Mesenchymal stem cell (in vitro differentiated cells and primary cell): ENCODE measurements at regions not wholly inside any gene's neighbourhood (a gene's known extent, or its start where the extent isn't known, plus 50 kb on each side); places are given as distances from the start of the nearest gene placed in this dataset.

ENCODE experiments used
- DNase-seq: peaks from one replicate; pipeline ENCODE4 v3.0.0-alpha.2; 2013
- H2AFZ ChIP-seq: one replicate; pipeline ENCODE4 v1.6.1; 2013; ENCODE audit warnings: low read depth, mild to moderate bottlenecking, control low read depth, inconsistent platforms, low read length, moderate library complexity
- H2AK5ac ChIP-seq: 2 replicates; pipeline ENCODE4 v1.6.1; 2013; ENCODE audit warnings: low read length, moderate library complexity, mild to moderate bottlenecking, inconsistent platforms; ENCODE audit not compliant: severe bottlenecking
- H2BK120ac ChIP-seq: one replicate; pipeline ENCODE4 v1.6.1; 2013; ENCODE audit warnings: low read depth, mild to moderate bottlenecking, inconsistent platforms, low read length, moderate library complexity
- H2BK12ac ChIP-seq, 2 experiments: one replicate each; pipeline ENCODE4 v1.6.1; 2013; ENCODE audit warnings: inconsistent platforms in 2 of 2, low read length in 2 of 2, mild to moderate bottlenecking in 2 of 2, moderate library complexity in 2 of 2, control low read depth in 1 of 2
- H2BK15ac ChIP-seq: one replicate; pipeline ENCODE4 v1.6.1; 2013; ENCODE audit warnings: mild to moderate bottlenecking, low read depth, inconsistent platforms; ENCODE audit not compliant: poor library complexity, severe bottlenecking
- H2BK5ac ChIP-seq: 2 replicates; pipeline ENCODE4 v1.6.1; 2013; ENCODE audit warnings: low read depth, mild to moderate bottlenecking, low read length, control low read depth, inconsistent platforms; ENCODE audit not compliant: poor library complexity, severe bottlenecking
- H3K14ac ChIP-seq, 2 experiments: one replicate each; pipeline ENCODE4 v1.6.1; 2013; ENCODE audit warnings: inconsistent platforms in 2 of 2, low read length in 2 of 2, control low read depth in 1 of 2, mild to moderate bottlenecking in 1 of 2, moderate library complexity in 1 of 2
- H3K18ac ChIP-seq, 2 experiments: one replicate each; pipeline ENCODE4 v1.6.1; 2013; ENCODE audit warnings: inconsistent platforms in 2 of 2, low read length in 2 of 2, control low read depth in 1 of 2, low read depth in 1 of 2, mild to moderate bottlenecking in 1 of 2
- H3K23ac ChIP-seq, 2 experiments: one replicate each; pipeline ENCODE4 v1.6.1; 2013; ENCODE audit warnings: inconsistent platforms in 2 of 2, low read length in 2 of 2, mild to moderate bottlenecking in 2 of 2, moderate library complexity in 2 of 2, control low read depth in 1 of 2
- H3K27ac ChIP-seq: 2 replicates; pipeline ENCODE4 v1.5.1; 2013; ENCODE audit warnings: mild to moderate bottlenecking, moderate library complexity, low read length, control low read depth, inconsistent platforms; ENCODE audit not compliant: poor library complexity, severe bottlenecking
- H3K27me3 ChIP-seq, 2 experiments: 2 replicates each; pipeline versions ENCODE4 v1.6.1 to v1.7.0; 2013; ENCODE audit warnings: low read length in 2 of 2, mild to moderate bottlenecking in 2 of 2, moderate library complexity in 2 of 2, control low read depth in 1 of 2, inconsistent platforms in 1 of 2; ENCODE audit not compliant: control insufficient read depth in 1 of 2, insufficient read depth in 1 of 2
- H3K36me3 ChIP-seq, 2 experiments: 2 replicates each; pipeline versions ENCODE4 v1.6.1 to v1.7.0; 2013; ENCODE audit warnings: low read length in 2 of 2, control low read depth in 1 of 2, inconsistent platforms in 1 of 2, low read depth in 1 of 2, mild to moderate bottlenecking in 1 of 2; ENCODE audit not compliant: insufficient read depth in 2 of 2, control insufficient read depth in 1 of 2
- H3K4ac ChIP-seq, 2 experiments: one replicate each; pipeline ENCODE4 v1.6.1; 2013; ENCODE audit warnings: inconsistent platforms in 2 of 2, low read length in 2 of 2, mild to moderate bottlenecking in 2 of 2, moderate library complexity in 2 of 2, control low read depth in 1 of 2, low read depth in 1 of 2
- H3K4me1 ChIP-seq: 2 replicates; pipeline ENCODE4 v1.6.1; 2013; ENCODE audit warnings: low read depth, low read length, control low read depth; ENCODE audit not compliant: control insufficient read depth, insufficient read depth
- H3K4me2 ChIP-seq: 2 replicates; pipeline ENCODE4 v1.6.1; 2013; ENCODE audit warnings: low read length, mild to moderate bottlenecking, inconsistent platforms; ENCODE audit not compliant: poor library complexity, severe bottlenecking
- H3K4me3 ChIP-seq, 2 experiments: 2 replicates each; pipeline versions ENCODE4 v1.5.1 to v1.7.0; 2013; ENCODE audit warnings: low read length in 2 of 2, mild to moderate bottlenecking in 2 of 2, control low read depth in 1 of 2, low read depth in 1 of 2; ENCODE audit not compliant: insufficient read depth in 1 of 2
- H3K79me1 ChIP-seq: replicated peaks from 2 replicates; pipeline ENCODE4 v1.6.1; 2013; ENCODE audit warnings: mild to moderate bottlenecking, control low read depth, low read length, inconsistent platforms; ENCODE audit not compliant: poor library complexity, severe bottlenecking
- H3K9ac ChIP-seq: 2 replicates; pipeline ENCODE4 v1.7.0; 2013; ENCODE audit warnings: mild to moderate bottlenecking, low read length, moderate library complexity
- H3K9me3 ChIP-seq: 2 replicates; pipeline ENCODE4 v1.7.0; 2013; ENCODE audit warnings: mild to moderate bottlenecking, low read length; ENCODE audit not compliant: control insufficient read depth
- H4K8ac ChIP-seq: one replicate; pipeline ENCODE4 v1.6.1; 2013; ENCODE audit warnings: inconsistent platforms, mild to moderate bottlenecking, low read length, moderate library complexity
- H4K91ac ChIP-seq: one replicate; pipeline ENCODE4 v1.6.1; 2013; ENCODE audit warnings: mild to moderate bottlenecking, low read length, inconsistent platforms
- WGBS: methylation state at CpG from one replicate; pipeline ENCODE4 v1.1.7; 2013; ENCODE audit warnings: mixed read lengths; 5-methylcytosine and 5-hydroxymethylcytosine counted together

DNA sequence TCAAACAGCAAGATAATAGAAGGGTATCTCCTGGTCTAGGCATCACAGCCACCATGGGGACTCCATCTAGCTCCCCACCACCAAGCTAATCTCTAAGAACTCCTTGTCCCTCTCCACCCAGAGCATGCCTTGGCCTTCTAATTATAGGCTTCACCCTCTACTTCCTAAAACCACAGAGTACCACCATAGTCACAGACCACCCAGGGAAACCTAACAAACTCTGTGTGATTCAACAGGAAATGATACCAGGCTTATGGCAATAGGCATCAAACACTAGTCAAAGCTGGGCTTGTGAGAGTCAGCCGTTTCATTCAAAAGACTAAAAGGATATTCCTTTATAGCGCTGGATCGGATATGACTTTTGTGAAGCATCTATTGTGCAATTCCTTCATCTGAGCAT, 91.5 kb upstream of the NALF2 start:
- WGBS, result 89% methylated on average over 3 of the region's 3 CpGs
- no peak overlapping the region for H2BK12ac ChIP-seq
- no peaks in the 10 kb centered on the region for H3K4me1 ChIP-seq
- no peak overlapping the region for H3K9ac ChIP-seq
- H3K79me1 ChIP-seq, result no peaks in the 10 kb centered on the region
- H3K9me3 ChIP-seq, result peaks cover 36% of the 10 kb centered on the region
- no peak overlapping the region for H3K4me3 ChIP-seq
- H3K4ac ChIP-seq, result no peak overlapping the region
- H4K91ac ChIP-seq, result no peak overlapping the region
- no peaks in the 10 kb centered on the region for H3K36me3 ChIP-seq
- H4K8ac ChIP-seq, result no peak overlapping the region
- H3K14ac ChIP-seq, result no peak overlapping the region
- no peak for DNase-seq
- H3K23ac ChIP-seq, result no peak overlapping the region
- H3K27me3 ChIP-seq, result peaks cover 0 to 42% of the 10 kb centered on the region in 2 experiments
- H2AK5ac ChIP-seq, result no peak overlapping the region
- H2AFZ ChIP-seq, result no peak overlapping the region
- no peak overlapping the region for H3K4me2 ChIP-seq
- H2BK120ac ChIP-seq, result no peak overlapping the region
- H2BK5ac ChIP-seq, result no peak overlapping the region
- H2BK15ac ChIP-seq, result no peak overlapping the region
- no peak overlapping the region for H3K27ac ChIP-seq
- no peak overlapping the region for H3K18ac ChIP-seq

GRCh38 chrX:69398881-69399280, 105.2 kb upstream of the NALF2 start:
- H3K18ac ChIP-seq, result no peak overlapping the region
- H3K27me3 ChIP-seq, result peaks cover 0 to 86% of the 10 kb centered on the region in 2 experiments
- H3K4me3 ChIP-seq, result no peak overlapping the region
- DNase-seq, result no peak
- H2BK15ac ChIP-seq, result no peak overlapping the region
- H3K14ac ChIP-seq, result no peak overlapping the region
- H2BK12ac ChIP-seq, result no peak overlapping the region
- no peak overlapping the region for H2BK5ac ChIP-seq
- no peak overlapping the region for H2AK5ac ChIP-seq
- no peaks in the 10 kb centered on the region for H3K36me3 ChIP-seq
- H2AFZ ChIP-seq, result no peak overlapping the region
- H3K4me2 ChIP-seq, result no peak overlapping the region
- H4K91ac ChIP-seq, result no peak overlapping the region
- H2BK120ac ChIP-seq, result no peak overlapping the region
- H3K4me1 ChIP-seq, result no peaks in the 10 kb centered on the region
- no peak overlapping the region for H4K8ac ChIP-seq
- H3K9me3 ChIP-seq, result no peaks in the 10 kb centered on the region
- H3K9ac ChIP-seq, result no peak overlapping the region
- H3K79me1 ChIP-seq, result no peaks in the 10 kb centered on the region
- H3K23ac ChIP-seq, result no peak overlapping the region
- no peak overlapping the region for H3K4ac ChIP-seq
- no peak overlapping the region for H3K27ac ChIP-seq

DNA sequence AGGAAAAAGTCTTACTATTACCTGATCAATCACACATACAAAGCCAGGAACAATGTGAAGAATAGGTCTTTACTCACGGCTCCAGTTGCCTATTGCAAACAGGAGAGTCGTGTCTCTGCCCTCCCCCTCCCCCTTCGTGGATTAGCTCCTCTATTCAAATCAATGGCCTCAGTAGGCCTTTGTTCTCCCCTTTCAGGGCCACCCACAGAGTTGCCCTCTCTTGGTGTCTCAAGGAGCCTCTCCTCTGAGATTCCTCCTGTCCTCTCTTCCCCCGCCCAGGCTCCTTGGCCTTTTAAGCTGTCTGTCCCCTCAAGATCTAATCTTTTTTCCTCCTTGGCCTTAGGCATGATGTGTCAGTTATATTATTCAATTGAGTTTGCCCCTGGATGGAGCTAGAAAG, 107.2 kb upstream of the NALF2 start:
- Histone ChIP-seq H3K27me3 (peaks cover 0 to 90% of the 10 kb centered on the region in 2 experiments), H3K36me3 (no peaks in the 10 kb centered on the region), H2AK5ac (no peak overlapping the region), H2BK120ac (no peak overlapping the region), H3K14ac (no peak overlapping the region), H2BK5ac (no peak overlapping the region), H3K9ac (no peak overlapping the region), H3K9me3 (no peaks in the 10 kb centered on the region), H3K27ac (no peak overlapping the region), H2BK12ac (no peak overlapping the region), H3K4me2 (no peak overlapping the region), H3K4me1 (no peaks in the 10 kb centered on the region), H3K18ac (no peak overlapping the region), H2AFZ (no peak overlapping the region), H4K91ac (no peak overlapping the region), H2BK15ac (no peak overlapping the region), H4K8ac (no peak overlapping the region), H3K4me3 (no peak overlapping the region), H3K23ac (no peak overlapping the region), H3K4ac (no peak overlapping the region), H3K79me1 (no peaks in the 10 kb centered on the region)
- WGBS, result 29% methylated on average over 3 of the region's 4 CpGs
- DNase-seq, result no peak

GRCh38 chrX:69395306-69395705, 108.8 kb upstream of the NALF2 start:
- WGBS, result 61% methylated on average over 3 of the region's 4 CpGs
- Histone ChIP-seq H3K27me3 (peaks cover 0 to 96% of the 10 kb centered on the region in 2 experiments), H2BK12ac (no peak overlapping the region)

More at GRCh38 chrX:69395306-69395705, 108.8 kb upstream of the NALF2 start:
- Histone ChIP-seq H3K9ac (no peak overlapping the region), H3K9me3 (no peaks in the 10 kb centered on the region), H3K23ac (no peak overlapping the region), H3K36me3 (no peaks in the 10 kb centered on the region), H2BK5ac (no peak overlapping the region), H3K4me1 (no peaks in the 10 kb centered on the region), H4K8ac (no peak overlapping the region), H2BK120ac (no peak overlapping the region), H3K4ac (no peak overlapping the region), H3K79me1 (no peaks in the 10 kb centered on the region), H3K18ac (no peak overlapping the region), H3K4me2 (no peak overlapping the region), H2BK15ac (no peak overlapping the region), H3K14ac (no peak overlapping the region), H2AK5ac (no peak overlapping the region), H4K91ac (no peak overlapping the region), H2AFZ (no peak overlapping the region), H3K4me3 (no peak overlapping the region), H3K27ac (no peak overlapping the region)
- no peak for DNase-seq
